Activated naive CD8-positive, alpha-beta T cell (primary cell): ENCODE measurements at regions not wholly inside any gene's neighbourhood (a gene's known extent, or its start where the extent isn't known, plus 50 kb on each side); places are given as distances from the start of the nearest gene placed in this dataset.
"Not testable (repeated sequence)": the region's sequence is repeated elsewhere in the genome, so short reads cannot be mapped to it uniquely, and the experiment has no call there.

Experiments used
- H3K27ac Mint-ChIP-seq: one replicate; pipeline ENCODE4 v1.8.0; 2021; ENCODE audit warnings: mixed read lengths
- H3K27me3 Mint-ChIP-seq: one replicate; pipeline ENCODE4 v1.8.0; 2021; ENCODE audit warnings: mixed read lengths
- H3K36me3 Mint-ChIP-seq: one replicate; pipeline ENCODE4 v1.8.0; 2021; ENCODE audit warnings: mixed read lengths
- H3K4me1 Mint-ChIP-seq: one replicate; pipeline ENCODE4 v1.8.0; 2021; ENCODE audit warnings: low read depth, mixed read lengths
- H3K4me3 Mint-ChIP-seq: one replicate; pipeline ENCODE4 v1.8.0; 2021; ENCODE audit warnings: mild to moderate bottlenecking, mixed read lengths
- H3K9me3 Mint-ChIP-seq: one replicate; pipeline ENCODE4 v1.8.0; 2021; ENCODE audit warnings: low read depth, mixed read lengths

DNA sequence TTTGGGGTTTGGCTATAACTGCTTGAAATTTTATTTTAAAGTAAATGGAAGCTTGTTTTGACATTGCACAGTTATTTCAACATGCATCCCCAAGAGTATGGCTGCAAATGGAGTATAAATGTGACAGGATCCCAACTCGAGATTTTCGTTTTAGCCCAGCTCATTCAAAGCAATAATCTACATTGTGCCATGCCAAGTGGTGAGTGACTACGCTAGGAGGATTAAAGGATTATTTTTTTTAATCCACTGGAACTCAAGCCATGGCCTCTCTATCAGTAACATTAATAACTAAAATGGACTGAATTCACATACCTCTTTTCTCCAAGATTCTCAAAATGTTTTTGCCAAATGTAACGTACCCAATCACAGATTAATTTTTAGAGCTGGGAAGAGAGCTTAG lies 60.6 kb upstream of the AUTS2 start:
- H3K27ac Mint-ChIP-seq, result no peak overlapping the region
- no peaks in the 10 kb centered on the region for H3K36me3 Mint-ChIP-seq
- H3K9me3 Mint-ChIP-seq, result no peaks in the 10 kb centered on the region
- H3K4me3 Mint-ChIP-seq, result no peak overlapping the region
- H3K27me3 Mint-ChIP-seq, result peaks cover 2% of the 10 kb centered on the region
- no peaks in the 10 kb centered on the region for H3K4me1 Mint-ChIP-seq

DNA sequence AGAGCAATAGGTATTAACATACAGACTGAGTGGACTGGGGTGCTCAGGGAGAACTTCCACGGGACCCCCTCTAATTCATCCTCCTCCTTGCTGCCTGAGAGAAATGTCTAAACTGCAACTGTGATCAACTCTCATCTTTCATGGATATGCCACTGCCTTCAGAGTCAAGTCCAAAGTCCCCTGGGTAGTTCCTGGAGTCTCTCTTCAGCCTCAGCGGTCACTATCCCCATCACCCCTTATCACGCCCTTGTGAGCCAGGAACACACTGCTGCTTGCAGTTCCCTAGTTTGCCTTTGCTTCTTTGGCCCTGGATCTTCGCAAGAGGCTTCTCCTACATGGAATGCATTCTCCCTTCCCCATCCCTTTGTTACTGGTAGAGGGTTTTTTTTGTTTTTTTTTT lies 58.7 kb upstream of the AUTS2 start:
- Mint-ChIP-seq H3K27ac (no peak overlapping the region), H3K36me3 (no peaks in the 10 kb centered on the region), H3K4me1 (no peaks in the 10 kb centered on the region), H3K9me3 (no peaks in the 10 kb centered on the region), H3K4me3 (no peak overlapping the region), H3K27me3 (peaks cover 2% of the 10 kb centered on the region)

DNA sequence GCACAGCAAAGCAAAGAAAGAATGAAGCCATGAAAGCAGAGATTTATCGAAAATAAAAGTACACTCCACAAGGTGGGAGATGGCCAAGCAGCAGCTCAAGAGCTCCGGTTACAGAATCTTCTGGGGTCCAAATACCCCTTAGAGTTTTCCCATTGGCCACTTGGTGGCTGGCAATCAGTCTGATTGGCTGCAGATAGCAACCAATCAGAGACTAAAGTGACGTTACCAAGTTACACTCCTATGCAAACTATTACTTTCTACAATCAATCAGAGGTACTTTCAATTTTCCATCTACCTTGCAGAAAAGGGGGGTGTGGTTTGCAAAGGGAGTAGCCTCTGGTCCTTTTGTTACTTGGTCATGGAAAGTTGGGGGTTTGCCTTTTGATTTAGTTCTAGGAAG lies 58.0 kb upstream of the AUTS2 start:
- Mint-ChIP-seq H3K4me1 (no peaks in the 10 kb centered on the region), H3K9me3 (no peaks in the 10 kb centered on the region), H3K27ac (no peak overlapping the region), H3K36me3 (no peaks in the 10 kb centered on the region), H3K27me3 (no peaks in the 10 kb centered on the region), H3K4me3 (no peak overlapping the region)

DNA sequence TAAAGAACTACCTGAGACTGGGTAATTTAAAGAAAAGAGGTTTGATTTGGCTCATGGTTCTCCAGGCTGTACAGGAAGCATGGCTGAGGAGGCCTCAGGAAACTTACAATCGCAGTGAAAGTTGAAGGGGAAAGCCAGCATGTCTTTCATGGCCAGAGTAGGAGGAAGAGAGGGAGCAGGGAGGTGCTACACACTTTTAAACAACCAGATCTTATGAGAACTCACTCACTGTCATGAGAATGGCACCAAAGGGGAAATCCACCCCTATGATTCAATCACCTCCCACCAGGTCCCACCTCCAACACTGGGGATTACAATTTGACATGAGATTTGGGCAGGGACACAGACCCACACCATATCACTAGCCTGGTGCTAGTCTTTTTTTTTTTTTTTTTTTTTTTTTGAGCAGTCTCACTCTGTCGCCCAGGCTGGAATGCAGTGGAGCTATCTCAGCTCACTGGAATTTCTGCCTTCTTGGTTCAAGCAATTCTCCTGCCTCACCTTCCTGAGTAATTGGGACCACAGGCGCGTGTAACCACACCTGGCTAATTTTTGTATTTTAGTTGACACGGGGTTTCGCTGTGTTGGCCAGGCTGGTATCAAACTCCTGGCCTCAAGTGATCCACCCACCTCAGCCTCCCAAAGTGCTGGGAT lies 56.4 kb upstream of the AUTS2 start:
- not testable (repeated sequence) for H3K36me3 Mint-ChIP-seq, H3K27me3 Mint-ChIP-seq, H3K27ac Mint-ChIP-seq, H3K4me3 Mint-ChIP-seq, H3K9me3 Mint-ChIP-seq, H3K4me1 Mint-ChIP-seq

DNA sequence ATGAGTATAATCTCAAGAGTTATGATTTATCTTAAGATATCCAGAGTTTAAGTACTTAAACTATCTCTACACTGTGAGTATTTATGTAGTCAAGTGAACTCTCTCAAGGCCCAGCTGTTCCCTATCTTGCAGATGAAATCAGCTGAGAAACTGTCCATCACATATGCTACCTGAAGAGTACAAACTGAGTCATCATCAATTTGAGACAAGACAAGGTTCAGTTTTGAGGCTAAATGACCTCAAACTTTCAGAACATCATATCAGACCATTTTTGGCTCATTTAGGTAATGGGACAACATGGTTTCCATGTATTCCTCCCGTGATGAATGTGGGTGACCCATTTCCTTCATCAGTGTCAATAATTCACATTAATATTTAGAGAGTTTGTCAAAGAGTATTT lies 53.1 kb upstream of the AUTS2 start:
- Mint-ChIP-seq H3K9me3 (no peaks in the 10 kb centered on the region), H3K27me3 (no peaks in the 10 kb centered on the region), H3K4me3 (no peak overlapping the region), H3K27ac (no peak overlapping the region), H3K36me3 (no peaks in the 10 kb centered on the region), H3K4me1 (no peaks in the 10 kb centered on the region)
